DLD1 (cell line): ENCODE measurements at regions not wholly inside any gene's neighbourhood (a gene's known extent, or its start where the extent isn't known, plus 50 kb on each side); places are given as distances from the start of the nearest gene placed in this dataset.

Source experiments
- in situ Hi-C: cut with HindIII; loops from 2 replicates; pipeline ENCODE4 v1.10.0; 2017; ENCODE audit warnings: low sequenced_read_pairs

GRCh38 chr2:121084130-121084680, 200.8 kb downstream of the TFCP2L1 start:
- in situ Hi-C loops = no loop called here

GRCh38 chr2:121085801-121086200, 199.2 kb downstream of the TFCP2L1 start:
- in situ Hi-C loops = no loop called here

- in situ Hi-C loops = no loop called here
Observed at GRCh38 chr2:121086450-121086849, 198.6 kb downstream of the TFCP2L1 start.

- in situ Hi-C loops = no loop called here
Observed at GRCh38 chr2:121087117-121087516, 197.9 kb downstream of the TFCP2L1 start.

GRCh38 chr2:121088251-121089165, 196.5 kb downstream of the TFCP2L1 start:
- in situ Hi-C loops = no loop called here

GRCh38 chr2:121089166-121089510, 195.9 kb downstream of the TFCP2L1 start:
- in situ Hi-C loops = no loop called here

- in situ Hi-C loops = no loop called here
Observed at GRCh38 chr2:121090088-121090715, 194.8 kb downstream of the TFCP2L1 start.

GRCh38 chr2:121092095-121092494, 192.9 kb downstream of the TFCP2L1 start:
- in situ Hi-C loops = no loop called here

GRCh38 chr2:121093692-121094091, 191.3 kb downstream of the TFCP2L1 start:
- in situ Hi-C loops = no loop called here

- in situ Hi-C loops = no loop called here
Observed at GRCh38 chr2:121094101-121094500, 190.9 kb downstream of the TFCP2L1 start.

- in situ Hi-C loops = no loop called here
Observed at GRCh38 chr2:121094845-121095244, 190.2 kb downstream of the TFCP2L1 start.

GRCh38 chr2:121095257-121096080, 189.5 kb downstream of the TFCP2L1 start:
- in situ Hi-C loops = no loop called here

- in situ Hi-C loops = no loop called here
Observed at GRCh38 chr2:121096611-121097010, 188.4 kb downstream of the TFCP2L1 start.

GRCh38 chr2:121098556-121098955, 186.4 kb downstream of the TFCP2L1 start:
- in situ Hi-C loops = no loop called here

- in situ Hi-C loops = no loop called here
Observed at GRCh38 chr2:121099329-121100290, 185.4 kb downstream of the TFCP2L1 start.

GRCh38 chr2:121101093-121101715, 183.8 kb downstream of the TFCP2L1 start:
- in situ Hi-C loops = no loop called here

GRCh38 chr2:121102941-121103340, 182.1 kb downstream of the TFCP2L1 start:
- in situ Hi-C loops = no loop called here

- in situ Hi-C loops = no loop called here
Observed at GRCh38 chr2:121103960-121104359, 181.0 kb downstream of the TFCP2L1 start.

GRCh38 chr2:121104721-121105141, 180.3 kb downstream of the TFCP2L1 start:
- in situ Hi-C loops = no loop called here
